LNCaP clone FGC (cell line): ENCODE measurements at regions not wholly inside any gene's neighbourhood (a gene's known extent, or its start where the extent isn't known, plus 50 kb on each side); places are given as distances from the start of the nearest gene placed in this dataset.

Source experiments
- DNase-seq: peaks from one replicate; pipeline ENCODE4 v3.0.0-alpha.2; 2011; ENCODE audit warnings: low read depth
- H3K4me3 ChIP-seq: 2 replicates; pipeline ENCODE4 v1.5.1; 2011; ENCODE audit warnings: mild to moderate bottlenecking, low read depth, low read length, control low read depth
- CTCF ChIP-seq: IDR thresholded peaks from 2 replicates; pipeline ENCODE4 v1.5.1; 2012; ENCODE audit warnings: mild to moderate bottlenecking; ENCODE audit not compliant: control insufficient read depth, insufficient read depth; ENCODE audit errors: extremely low read depth

DNA sequence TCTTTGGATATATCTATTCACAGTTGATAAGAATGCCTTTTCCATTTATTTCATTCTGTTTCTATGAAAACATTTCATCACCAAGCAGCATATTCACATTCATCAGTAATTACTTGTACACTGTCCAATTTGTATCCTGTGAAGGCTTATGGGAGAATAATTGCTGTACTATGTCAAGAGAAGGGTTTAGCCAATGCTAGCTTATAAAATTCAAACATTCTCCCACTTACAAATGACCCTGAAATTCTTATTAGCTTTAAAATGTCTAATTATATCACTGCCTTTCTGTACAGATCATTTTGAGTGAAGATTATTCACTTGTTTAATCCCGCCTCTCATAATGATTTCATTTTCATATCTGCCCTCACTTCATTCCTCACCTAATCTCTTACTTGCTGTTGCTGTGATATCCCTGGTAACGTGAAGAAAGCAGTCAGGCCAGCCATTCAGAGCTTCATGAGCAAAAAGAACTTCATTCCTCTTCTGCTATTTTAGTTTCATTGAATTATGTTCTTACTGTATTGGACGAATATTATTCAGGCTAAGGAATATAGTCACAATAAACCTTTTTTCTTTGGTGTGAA is 778.7 kb downstream of the OLFM4 start:
- DNase-seq = no peak
- no peak overlapping the region for H3K4me3 ChIP-seq
- TF ChIP-seq CTCF = no peak

- no peak for TF ChIP-seq CTCF
These were observed 793.0 kb downstream of the OLFM4 start for GRCh38 chr13:53821632-53822031.

DNA sequence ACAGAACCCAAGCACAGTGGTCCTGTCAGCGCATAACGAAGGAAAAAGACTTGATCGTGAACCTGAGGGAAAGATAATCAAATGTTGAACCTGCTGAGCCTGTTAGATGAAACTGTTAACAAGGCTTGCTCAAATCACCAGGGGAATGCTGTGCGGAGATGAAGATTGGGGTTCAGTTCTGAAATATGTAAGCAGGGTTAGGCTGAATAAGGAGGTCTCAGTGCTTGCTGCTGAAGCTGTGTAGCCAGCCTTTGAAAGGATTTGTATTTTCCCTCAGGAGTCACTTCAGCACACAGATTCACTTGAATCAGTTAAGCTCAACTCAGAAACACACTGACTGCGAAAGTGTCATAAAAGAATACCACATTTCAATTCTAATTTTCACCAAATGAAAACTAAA is 793.5 kb downstream of the OLFM4 start:
- DNase-seq = no peak
- no peak for TF ChIP-seq CTCF
- H3K4me3 ChIP-seq = no peak overlapping the region

More at GRCh38 chr13:53821632-53822031, 793.0 kb downstream of the OLFM4 start:
- peak; percentile 14 for DNase-seq
- no peak overlapping the region for H3K4me3 ChIP-seq

DNA sequence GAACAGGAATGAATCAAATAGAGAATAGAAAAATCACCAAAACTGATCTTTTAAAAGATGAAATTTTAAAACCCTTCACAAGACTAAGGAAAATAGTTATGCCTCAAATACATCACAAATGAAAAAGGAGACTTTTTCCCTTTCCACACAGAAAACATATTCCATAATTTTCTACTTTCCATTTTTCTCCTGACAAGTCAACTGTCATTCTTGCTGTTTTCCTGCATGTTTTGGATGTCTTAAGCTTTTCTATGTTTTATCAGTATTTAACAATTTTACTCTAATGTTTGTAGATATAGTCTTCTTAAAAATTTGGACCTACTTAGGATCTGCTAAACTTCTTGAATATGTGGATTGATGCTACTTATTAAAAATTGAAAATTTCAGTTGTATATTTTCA is 810.8 kb downstream of the OLFM4 start:
- no peak for TF ChIP-seq CTCF

DNA sequence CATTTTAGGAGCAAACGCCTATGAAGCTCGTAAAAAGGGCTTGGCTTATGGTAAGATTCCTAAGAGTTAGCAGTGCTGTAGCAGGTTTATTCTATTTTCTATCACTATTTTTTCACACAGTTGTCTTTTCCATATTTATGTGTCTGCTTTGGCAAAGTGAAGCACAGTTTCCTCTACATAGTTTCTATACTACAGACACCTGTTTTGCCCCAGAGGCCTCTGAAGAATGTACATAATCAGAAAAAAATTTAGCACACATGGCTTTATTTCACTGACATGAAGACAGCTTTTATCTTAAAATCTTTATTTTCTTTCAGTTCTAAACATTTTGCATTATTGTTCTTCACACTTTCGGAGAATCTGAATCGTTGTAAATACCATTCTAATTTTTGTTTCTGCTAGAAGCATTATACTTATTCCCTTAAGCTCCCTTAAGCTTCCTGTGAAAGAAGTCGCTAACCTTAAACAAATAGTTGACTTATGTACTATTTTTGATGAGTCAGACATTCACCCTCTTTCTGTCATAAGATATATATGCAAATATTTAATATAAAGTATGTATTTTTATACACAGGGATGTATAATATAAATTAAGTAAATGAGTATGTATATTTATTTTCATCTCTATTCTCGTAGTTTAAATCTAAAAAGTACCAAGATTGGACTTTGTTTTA is 816.0 kb downstream of the OLFM4 start:
- no peak overlapping the region for H3K4me3 ChIP-seq
- no peak for DNase-seq
- no peak for TF ChIP-seq CTCF

More for the DNA sequence above, 810.8 kb downstream of the OLFM4 start:
- no peak overlapping the region for H3K4me3 ChIP-seq
- no peak for DNase-seq

DNA sequence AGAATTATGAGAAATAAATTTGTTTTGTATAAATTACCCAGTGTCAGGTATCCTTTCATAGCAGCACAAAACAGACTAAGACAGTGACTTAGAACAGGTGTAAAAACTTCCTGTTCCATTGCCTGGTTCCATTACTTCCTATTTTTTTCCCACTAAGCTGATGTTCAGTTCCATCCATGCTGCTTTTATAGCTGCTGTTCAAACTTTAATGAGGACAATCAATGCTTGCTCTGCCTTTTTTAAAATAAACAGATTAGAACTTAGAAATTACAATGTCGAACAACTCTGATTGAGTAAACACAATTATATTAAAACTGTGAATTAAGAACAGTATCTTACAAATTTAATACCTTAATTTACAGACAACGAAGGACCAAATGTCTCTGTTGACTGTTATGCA is 818.9 kb downstream of the OLFM4 start:
- peak; percentile 23 for DNase-seq
- TF ChIP-seq CTCF = no peak
- no peak overlapping the region for H3K4me3 ChIP-seq

GRCh38 chr13:53848366-53848961 is 819.9 kb downstream of the OLFM4 start:
- H3K4me3 ChIP-seq = no peak overlapping the region
- no peak for DNase-seq
- no peak for TF ChIP-seq CTCF
